HS-5 (cell line): ENCODE measurements at regions not wholly inside any gene's neighbourhood (a gene's known extent, or its start where the extent isn't known, plus 50 kb on each side); places are given as distances from the start of the nearest gene placed in this dataset.
"Not testable (repeated sequence)": the region's sequence is repeated elsewhere in the genome, so short reads cannot be mapped to it uniquely, and the experiment has no call there.

Source experiments
- DNase-seq: peaks from one replicate; pipeline ENCODE4 v3.0.0-alpha.2; 2012; ENCODE audit warnings: low read depth

DNA sequence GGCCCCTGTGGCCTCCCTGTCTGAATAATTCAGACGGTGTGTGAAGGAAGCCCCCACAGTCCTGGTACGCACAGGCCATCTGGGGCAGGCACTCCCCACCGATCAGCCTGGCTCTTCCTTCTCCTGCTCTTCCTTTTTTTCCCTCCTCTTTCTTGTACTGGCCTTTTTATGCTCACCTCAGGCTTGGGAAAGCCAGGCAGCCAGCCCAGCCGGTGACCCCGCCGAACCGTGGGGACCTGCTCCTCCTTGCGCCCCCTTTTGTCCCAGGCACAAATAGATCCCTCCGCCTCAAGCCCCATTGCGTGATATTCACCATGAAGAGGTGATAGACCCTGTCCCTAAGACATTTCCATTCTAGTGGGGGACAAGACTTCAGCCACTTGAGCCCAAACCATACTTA, 80.2 kb upstream of the BRD7 start:
- DNase-seq = no peak

DNA sequence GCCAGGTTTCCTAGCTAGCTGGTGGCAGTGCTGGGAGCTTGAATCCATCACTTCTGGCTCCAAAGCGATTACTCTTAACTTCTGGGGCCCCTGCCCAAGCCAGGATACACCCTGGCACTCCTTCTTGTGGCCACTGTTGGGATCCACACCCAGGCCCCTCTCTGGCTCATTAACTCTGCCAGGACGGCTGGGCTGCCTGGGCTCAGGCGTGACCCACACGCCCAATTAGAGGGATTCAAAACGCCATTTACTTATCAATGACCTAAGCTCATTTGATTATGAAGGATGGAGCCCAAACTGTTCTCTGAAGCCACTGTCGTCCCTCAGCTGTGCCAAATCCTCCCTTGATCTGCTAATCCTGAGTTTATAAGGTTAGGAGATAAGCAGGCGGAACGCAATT, 79.7 kb upstream of the BRD7 start:
- DNase-seq = no peak

DNA sequence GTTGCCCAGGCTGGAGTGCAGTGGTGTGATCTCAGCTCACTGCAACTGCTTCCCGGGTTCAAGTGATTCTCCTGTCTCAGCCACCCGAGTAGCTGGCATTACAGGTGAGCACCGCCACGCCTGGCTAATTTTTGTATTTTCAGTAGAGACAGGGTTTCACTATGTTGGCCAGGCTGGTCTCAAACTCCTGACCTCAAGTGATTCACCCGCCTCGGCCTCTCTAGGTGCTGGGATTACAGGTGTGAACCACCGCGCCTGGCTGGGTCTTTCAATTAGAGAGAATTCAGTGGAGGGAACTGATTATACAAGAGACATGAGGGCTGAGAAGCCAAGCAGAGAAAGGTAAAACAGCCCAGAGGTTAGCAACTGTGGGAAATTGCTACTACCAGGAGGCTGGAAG, 78.6 kb upstream of the BRD7 start:
- not testable (repeated sequence) for DNase-seq

DNA sequence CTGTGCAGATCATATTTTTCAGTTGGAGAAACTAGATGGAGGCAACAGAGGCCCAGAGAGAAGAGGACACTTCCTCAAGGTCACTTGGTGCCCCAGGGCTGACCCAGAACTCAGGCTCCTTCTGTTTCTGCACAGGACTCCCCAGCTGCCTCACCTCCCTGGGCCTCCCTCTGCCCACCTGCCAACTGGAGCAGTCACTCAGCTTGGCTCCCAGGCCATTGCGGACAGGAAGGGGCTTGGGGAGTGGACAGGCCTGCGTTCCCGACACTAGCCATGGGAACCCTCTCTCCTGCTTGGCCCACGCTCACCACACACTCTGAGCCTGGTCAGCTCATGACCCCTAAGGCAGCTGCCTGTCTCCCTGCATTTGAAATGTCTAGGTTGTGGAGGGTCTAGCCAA, 78.1 kb upstream of the BRD7 start:
- no peak for DNase-seq

DNA sequence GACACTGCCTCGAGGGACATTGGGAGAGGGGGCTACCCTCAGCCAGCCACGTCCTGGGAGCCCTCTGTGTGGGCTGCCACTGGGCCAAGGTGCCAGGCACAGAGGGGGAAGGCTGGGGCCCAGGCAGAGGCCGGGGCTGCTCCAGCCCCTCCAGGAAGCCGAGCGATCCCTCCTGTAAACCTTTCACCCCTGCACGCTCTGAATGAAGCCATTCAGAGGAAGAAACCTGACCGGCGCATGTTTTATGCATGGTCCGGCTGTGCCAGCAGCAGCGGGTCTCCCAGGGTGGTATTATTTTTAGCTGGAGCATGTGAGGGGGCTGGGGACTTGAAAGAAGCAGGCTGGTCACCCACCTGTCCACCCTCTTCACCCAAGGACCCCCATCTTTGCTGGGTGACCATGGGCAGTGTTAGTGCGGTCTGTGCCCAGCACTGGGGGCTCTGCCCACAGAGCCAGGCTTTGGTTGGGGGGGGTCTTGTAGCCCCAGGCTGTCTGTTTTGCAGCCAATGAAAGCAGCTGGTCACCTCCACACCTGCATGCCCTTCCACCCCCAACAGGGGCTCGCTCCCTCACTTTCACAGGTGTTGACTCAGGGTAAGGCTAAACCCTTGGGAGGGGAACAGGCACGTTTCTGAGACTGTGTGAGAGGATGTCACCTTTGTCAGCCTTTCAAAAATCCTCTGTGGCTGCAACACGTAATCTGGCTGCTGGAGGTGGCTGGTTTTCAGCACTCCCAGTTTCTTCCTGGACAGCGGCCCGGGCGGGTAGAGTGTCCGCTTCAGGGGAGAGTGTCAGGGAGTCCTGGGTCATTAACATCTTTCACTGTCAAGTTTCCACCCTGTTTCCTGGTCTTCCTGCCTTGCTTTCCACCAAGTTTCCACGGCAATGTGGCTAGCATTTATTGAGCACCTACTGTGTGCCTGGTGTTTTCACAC, 77.1 kb upstream of the BRD7 start:
- DNase-seq = no peak

DNA sequence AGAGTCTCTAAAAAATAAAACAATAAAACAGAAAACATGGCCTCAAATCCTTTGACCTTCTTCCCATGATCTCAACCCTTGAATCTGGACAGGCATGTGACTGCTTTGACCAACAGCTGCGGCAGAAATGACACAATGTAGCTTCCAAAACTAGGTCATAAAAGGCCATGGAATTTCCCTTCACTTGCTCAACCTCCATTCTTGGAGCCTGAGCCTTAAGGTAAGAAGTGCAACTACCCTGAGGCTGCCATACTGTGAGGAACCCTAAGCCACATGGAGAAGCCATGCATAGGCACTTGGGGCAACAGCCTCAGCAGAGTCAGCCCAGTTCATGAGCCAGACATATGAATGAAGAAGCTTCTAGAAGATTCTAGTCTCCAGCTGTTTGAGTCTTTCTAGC, 75.7 kb upstream of the BRD7 start:
- no peak for DNase-seq

DNA sequence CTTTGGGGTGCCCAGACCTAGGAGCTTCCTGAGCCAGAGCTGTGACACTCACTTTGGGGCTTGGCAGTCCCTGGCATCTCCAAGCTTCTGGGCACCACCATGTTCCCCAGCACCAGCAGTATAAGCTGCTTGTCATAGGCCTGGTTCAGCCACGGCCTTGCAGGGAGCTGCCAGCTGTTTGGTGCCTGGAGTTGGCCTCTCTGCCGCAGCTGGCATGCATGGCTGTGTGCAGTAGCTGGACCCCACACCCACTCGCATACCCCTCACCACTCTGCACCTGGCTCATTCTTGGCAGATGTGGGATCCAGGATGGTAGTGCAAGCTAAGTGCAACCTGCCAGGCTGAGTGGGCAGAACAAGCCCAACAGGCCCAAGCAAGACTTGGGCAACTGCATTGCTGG, 73.4 kb upstream of the BRD7 start:
- DNase-seq = no peak

DNA sequence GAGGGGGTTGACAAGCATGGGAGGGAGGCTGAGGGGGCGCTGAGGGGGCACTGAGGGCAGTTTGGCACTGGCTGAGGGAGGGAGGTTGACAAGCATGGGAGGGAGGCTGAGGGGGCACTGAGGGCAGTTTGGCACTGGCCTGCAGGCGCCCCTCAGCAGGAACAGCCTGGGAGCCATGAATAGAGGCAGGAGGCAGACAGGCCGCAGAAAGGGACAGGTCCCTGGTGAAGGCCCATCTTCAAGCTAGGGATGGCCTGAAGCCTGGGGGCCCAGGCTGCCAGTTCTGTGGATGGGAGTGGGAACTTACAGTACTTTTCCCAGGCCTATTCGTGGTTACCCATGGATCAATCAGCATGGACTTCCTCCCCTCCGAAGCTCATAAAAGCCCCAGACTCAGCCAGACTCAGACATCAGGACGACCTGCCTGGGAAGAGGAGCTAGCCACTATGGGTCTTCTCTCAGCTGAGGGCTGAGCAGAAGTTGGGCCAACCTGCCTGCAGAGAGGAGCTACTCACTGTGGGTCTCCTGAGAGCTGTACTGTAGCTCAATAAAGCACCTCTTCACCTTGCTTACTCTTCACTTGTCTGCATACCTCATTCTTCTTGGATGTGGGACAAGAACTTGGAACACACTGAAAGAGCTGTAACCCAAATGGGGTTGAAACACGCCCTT, 72.8 kb upstream of the BRD7 start:
- DNase-seq = no peak

DNA sequence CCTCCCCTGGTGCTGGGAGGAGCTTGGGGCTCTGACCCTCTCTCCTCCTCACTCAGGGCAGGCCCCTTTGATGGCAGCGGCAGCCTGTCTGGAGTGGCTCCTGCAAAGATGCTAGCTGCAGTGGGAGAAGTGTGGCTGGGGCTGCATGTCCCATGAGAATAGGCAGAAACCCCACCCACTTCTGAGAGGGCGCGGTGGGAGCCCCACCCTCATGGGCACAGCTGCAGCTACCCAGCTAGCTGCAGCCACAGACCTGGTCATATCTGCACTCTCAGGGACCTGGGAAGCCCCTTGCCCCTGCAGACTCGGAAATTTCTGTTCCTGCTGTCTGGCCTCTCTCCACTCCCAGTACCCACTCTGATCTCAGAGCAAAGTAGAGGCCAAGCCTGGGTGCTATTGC, 72.2 kb upstream of the BRD7 start:
- no peak for DNase-seq

DNA sequence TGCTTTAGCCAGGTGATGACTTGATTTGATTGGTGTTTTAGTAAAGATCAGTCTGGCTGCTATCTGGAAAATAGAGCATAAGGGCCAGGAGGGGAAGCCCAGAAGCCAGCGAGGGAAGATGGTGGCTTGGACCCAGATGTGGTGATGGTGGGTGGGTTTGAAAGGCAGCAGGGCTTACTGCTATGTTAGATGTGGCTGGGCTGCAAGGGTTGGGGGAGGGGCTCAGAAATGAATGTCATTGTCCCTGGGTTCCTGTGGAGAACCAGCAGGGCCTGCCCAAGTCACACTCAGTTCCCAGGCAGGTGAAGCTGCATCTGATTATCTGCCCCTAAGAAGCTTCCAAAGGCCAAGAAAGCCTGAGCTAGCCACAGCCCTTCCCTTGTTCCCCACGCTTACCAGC, 71.7 kb upstream of the BRD7 start:
- no peak for DNase-seq

DNA sequence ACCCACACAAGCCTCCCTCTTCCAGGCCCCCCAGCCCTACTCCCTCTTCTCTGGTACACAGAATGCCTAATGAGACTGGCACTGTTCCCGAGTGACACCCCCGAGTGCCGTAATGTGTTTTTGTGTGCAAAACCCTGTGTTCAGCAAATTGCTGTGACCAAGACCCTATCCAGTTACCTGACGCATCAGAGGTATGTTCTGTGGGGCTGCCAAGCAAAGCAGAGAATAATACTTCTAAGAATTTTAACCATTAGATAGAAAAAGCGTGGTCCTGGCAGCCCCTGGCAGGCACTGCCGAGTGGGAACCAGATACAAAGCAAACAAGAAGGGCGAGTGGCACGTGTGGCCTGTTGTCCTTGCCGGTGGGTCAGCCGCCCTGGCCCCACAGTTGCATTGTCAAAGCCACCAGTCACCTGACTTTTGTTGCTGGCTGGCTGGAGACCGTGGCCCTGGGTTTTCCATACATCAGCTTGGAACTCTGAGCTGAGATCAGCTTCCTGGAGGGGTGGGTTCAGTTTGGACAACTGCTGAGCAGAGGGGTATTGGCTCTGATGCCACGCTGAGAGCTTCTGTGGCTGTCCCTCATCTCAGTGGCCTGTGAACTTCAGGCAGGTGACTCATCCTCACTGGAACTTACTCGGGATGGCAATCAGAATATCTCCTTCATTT, 69.1 kb upstream of the BRD7 start:
- DNase-seq = no peak

DNA sequence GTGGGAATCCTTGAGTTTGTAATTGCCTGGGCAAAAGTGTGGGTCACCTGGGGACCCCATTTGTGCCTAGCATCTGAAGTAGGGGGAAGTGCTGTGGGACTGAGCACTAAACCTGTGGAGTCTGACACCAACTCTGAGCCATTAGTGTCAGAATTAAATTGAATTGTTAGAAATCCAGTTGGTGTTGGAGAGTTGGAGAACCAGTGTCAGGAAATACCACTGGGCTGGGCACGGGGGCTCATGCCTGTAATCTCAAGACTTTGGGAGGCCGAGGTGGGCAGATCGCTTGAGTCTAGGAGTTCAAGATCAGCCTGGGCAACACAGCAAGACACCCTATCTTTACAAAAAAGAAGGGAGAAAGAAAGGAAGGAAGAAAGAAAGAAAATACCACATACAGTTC, 67.5 kb upstream of the BRD7 start:
- no peak for DNase-seq

DNA sequence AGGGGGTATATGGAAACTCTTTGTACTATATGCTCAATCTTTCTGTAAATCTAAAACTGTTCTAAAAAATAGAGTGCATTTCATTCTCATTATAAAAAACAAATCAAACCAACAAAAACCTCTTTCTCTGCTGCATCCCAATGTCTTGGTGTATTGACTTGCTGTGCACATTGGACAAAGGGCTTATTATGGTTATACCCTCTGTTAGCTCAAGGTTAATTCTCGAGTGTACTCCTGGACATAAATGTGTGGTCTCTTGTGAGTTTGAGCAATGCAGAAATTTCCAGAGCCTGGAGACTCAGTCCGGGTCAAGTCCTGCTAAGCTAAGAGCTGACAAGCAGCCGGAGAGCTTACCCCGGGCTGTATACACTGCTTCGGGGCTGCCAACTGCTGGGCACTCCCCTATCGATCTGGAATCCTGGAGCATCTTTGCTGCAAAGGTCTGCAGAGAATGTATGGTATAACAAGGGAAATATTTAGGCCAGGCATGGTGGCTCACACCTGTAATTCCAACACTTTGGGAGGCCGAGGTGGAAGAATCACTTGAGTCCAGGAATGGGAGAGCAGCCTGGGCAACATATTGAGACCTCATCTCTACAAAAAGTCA, 66.2 kb upstream of the BRD7 start:
- no peak for DNase-seq

DNA sequence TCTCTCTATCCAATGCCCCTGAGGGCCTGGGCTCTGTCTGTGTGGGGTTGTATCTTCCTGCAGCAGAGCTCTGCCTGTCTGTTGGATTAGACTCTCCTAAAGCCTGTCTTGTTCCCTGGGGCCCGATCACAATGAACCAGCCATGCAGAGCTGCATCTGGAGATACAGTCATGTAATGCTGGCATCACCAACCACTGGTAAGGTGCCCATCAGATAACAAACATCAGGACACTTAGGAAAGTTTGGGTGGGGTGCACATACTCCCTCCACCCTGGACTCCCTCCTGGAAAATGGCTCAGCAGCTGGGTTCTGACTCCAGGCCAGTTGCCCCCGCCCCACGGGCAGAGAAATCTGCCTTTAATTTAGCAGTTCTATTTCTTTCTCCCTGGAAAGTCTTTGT, 61.3 kb upstream of the BRD7 start:
- DNase-seq = no peak

DNA sequence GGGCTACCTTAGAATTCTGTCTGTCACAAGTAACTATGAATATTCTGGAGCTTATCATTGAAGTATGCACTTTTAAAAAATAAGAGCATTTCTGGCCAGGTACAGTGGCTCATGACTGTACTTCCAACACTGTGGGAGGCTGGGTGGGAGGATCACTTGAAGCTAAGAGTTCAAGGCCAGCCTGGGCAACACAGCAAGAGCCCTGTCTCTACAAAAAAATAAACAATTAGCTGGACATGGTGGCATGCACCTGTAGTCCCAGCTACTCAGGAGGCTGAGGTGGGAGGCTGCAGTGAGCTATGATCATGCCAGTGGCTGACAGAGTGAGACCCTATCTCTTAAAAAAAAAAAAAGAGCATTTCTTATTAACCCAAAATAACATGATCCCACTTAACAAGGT, 60.0 kb upstream of the BRD7 start:
- no peak for DNase-seq

DNA sequence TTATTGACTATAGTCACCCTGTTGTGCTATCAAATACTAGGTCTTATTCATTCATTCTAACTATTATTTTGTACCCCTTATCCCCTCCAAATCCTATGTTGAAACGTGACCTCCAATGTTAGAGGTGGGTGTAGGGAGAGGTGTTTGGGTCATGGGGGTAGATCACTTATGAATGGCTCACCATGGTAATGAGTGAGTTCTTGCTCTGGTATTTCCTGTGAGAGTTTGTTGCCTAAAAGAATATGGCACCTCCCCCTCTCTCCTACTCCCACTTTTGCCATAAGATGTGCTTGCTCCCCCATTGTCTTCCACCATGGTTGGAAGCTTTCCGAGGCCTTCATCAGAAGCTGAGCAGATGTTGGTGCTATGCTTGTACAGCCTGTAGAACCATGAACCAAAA, 59.3 kb upstream of the BRD7 start:
- no peak for DNase-seq

DNA sequence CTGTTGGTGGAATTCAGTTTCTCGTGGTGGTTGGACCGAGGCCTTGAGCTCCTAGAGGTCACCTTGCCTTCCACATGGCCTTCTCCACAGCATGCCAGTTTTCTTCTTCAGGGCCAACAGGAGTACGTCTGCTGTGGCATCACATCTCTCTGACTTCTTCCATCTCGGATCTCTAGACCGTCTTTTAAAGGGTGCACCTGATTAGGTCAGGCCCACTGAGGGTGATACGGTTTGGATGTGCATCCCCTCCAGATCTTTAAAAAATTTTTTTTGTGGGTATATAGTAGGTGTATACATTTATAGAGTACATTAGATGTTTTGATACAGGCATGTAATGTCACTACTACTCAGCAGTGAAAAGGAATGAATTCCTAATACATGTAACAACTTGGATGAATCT, 58.3 kb upstream of the BRD7 start:
- no peak for DNase-seq

DNA sequence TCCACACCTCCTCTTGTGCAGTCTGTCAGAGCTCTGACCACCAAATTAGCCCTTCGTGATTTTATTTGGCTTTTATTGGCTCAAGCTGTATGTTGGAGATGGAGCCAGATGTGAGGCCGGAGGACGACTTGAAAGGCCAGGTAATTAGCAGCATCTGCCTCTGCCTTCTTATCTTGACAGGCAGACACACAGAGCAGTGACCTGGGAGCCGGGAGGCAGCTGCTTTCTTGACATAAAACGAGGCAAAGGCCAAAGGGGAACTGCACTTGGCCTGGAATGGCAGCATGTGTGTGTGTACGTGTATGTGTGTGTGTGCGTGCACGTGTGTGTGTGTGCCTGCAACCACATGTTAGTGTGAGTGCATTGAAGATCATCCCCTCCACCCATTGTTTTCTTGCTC, 56.9 kb upstream of the BRD7 start:
- DNase-seq = no peak

DNA sequence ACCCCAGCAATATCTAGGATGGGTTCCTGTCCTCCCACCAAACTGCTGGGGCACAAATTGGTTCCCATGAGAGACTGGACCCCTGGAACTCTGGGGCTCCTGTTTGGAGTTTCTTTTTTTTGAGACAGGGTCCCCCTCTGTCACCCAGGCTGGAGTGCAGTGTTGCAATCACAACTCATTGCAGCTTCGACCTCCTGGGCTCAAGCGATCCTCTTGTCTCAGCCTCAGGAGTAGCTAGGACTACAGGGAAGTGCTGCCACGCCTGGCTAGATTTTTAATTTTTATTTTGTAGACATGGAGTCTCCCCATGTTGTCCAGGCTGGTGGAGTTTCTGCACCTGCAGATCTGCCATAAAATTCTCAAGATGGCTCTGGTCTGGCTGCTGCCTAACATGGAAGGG, 56.3 kb upstream of the BRD7 start:
- DNase-seq = no peak

DNA sequence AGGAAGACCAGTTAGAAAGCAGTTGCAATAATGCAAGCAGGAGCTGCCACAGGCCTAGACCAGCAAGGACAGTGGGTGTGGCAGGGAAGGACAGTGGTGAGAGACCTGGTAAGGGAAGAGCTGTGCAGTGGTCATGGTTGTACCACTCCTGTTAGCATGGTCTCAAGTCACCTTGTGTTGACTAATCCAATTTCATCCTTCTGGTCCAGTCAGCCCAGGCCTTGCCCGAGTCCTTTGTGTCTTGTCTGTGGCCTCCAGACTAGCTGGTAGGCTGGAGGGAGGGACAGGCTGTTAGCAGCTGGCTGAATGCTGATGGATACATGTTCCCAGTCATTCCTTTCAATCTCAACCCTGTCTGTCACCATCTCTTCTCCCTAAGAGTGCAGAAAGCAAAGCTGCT, 54.1 kb upstream of the BRD7 start:
- DNase-seq = no peak

DNA sequence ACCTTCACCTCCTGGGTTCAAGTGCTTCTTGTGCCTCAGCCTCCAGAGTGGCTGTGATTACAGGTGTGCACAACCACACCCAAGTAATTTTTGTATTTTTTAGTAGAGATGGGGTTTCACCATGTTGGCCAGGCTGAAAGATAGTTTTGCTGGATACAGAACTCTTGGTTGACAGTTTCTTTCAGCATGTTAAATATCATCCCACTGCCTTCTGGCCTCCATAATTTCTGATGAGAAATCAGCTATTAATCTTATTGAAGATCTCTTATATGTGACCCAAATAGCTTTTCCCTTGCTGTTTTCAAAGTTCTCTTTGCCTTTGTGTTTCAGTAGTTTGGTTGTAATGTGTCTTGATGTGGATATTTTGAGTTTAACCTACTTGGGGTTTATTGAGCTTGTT, 50.3 kb upstream of the BRD7 start:
- no peak for DNase-seq
